ENCODE measurements at regions not wholly inside any gene's neighbourhood (a gene's known extent, or its start where the extent isn't known, plus 50 kb on each side); places are given as distances from the start of the nearest gene placed in this dataset.
A peak's percentile ranks its signal among the peaks of the same experiment; 100 is the strongest.
"Not testable (repeated sequence)": the region's sequence is repeated elsewhere in the genome, so short reads cannot be mapped to it uniquely, and the experiment has no call there.

- not testable (repeated sequence) for H3K4ac ChIP-seq (ENCODE audit: low read depth in 1 of 2, low read length in 2 of 2); H3K4me3 ChIP-seq (ENCODE audit: insufficient read depth in 1 of 2, low read depth in 1 of 2, low read length in 2 of 2); H3K23ac ChIP-seq (ENCODE audit: low read length in 2 of 2); H2AK5ac ChIP-seq (ENCODE audit: low read length, severe bottlenecking); H3K27me3 ChIP-seq (ENCODE audit: control insufficient read depth in 1 of 2, insufficient read depth in 1 of 2, low read length in 2 of 2); DNase-seq; H3K9me3 ChIP-seq (ENCODE audit: control insufficient read depth, low read length); H2BK12ac ChIP-seq (ENCODE audit: low read length in 2 of 2); H3K9ac ChIP-seq (ENCODE audit: low read length); H3K18ac ChIP-seq (ENCODE audit: low read depth in 1 of 2, low read length in 2 of 2); H2BK5ac ChIP-seq (ENCODE audit: low read depth, low read length, poor library complexity, severe bottlenecking); H2BK15ac ChIP-seq (ENCODE audit: low read depth, poor library complexity, severe bottlenecking); H3K27ac ChIP-seq (ENCODE audit: low read length, poor library complexity, severe bottlenecking); H3K4me2 ChIP-seq (ENCODE audit: low read length, poor library complexity, severe bottlenecking); H2BK120ac ChIP-seq (ENCODE audit: low read depth, low read length); H2AFZ ChIP-seq (ENCODE audit: low read depth, low read length)
- Histone ChIP-seq H4K91ac (ENCODE audit: low read length) (peak overlapping the region; percentile 27), H3K14ac (ENCODE audit: low read length in 2 of 2) (peak overlapping the region in 1 of 2 experiments; percentile 18), H4K8ac (ENCODE audit: low read length) (peak overlapping the region; percentile 41), H3K79me1 (replicated peaks; ENCODE audit: low read length, poor library complexity, severe bottlenecking) (peaks cover 11% of the 10 kb centered on the region), H3K36me3 (ENCODE audit: control insufficient read depth in 1 of 2, insufficient read depth in 2 of 2, low read depth in 1 of 2, low read length in 2 of 2) (peaks cover 45 to 64% of the 10 kb centered on the region in 2 experiments), H3K4me1 (ENCODE audit: control insufficient read depth, insufficient read depth, low read depth, low read length) (peaks cover 15% of the 10 kb centered on the region)
- 97% methylated on average over 9 of the region's 9 CpGs for WGBS
These were observed 236.6 kb upstream of the FRG2C start for GRCh38 chr3:75427486-75427885.

- not testable (repeated sequence) for H3K4ac ChIP-seq (ENCODE audit: low read depth in 1 of 2, low read length in 2 of 2); H3K4me2 ChIP-seq (ENCODE audit: low read length, poor library complexity, severe bottlenecking); H3K4me3 ChIP-seq (ENCODE audit: insufficient read depth in 1 of 2, low read depth in 1 of 2, low read length in 2 of 2); H2BK12ac ChIP-seq (ENCODE audit: low read length in 2 of 2); H2AK5ac ChIP-seq (ENCODE audit: low read length, severe bottlenecking); H3K9ac ChIP-seq (ENCODE audit: low read length); H3K27me3 ChIP-seq (ENCODE audit: control insufficient read depth in 1 of 2, insufficient read depth in 1 of 2, low read length in 2 of 2); H3K27ac ChIP-seq (ENCODE audit: low read length, poor library complexity, severe bottlenecking); H2BK120ac ChIP-seq (ENCODE audit: low read depth, low read length); H3K9me3 ChIP-seq (ENCODE audit: control insufficient read depth, low read length); H4K8ac ChIP-seq (ENCODE audit: low read length); H2BK15ac ChIP-seq (ENCODE audit: low read depth, poor library complexity, severe bottlenecking); H3K23ac ChIP-seq (ENCODE audit: low read length in 2 of 2); H2BK5ac ChIP-seq (ENCODE audit: low read depth, low read length, poor library complexity, severe bottlenecking); H3K18ac ChIP-seq (ENCODE audit: low read depth in 1 of 2, low read length in 2 of 2); H2AFZ ChIP-seq (ENCODE audit: low read depth, low read length)
- Histone ChIP-seq H3K36me3 (ENCODE audit: control insufficient read depth in 1 of 2, insufficient read depth in 2 of 2, low read depth in 1 of 2, low read length in 2 of 2) (peaks cover 43 to 61% of the 10 kb centered on the region in 2 experiments), H3K79me1 (replicated peaks; ENCODE audit: low read length, poor library complexity, severe bottlenecking) (peaks cover 11% of the 10 kb centered on the region), H4K91ac (ENCODE audit: low read length) (peak overlapping the region; percentile 27), H3K14ac (ENCODE audit: low read length in 2 of 2) (peak overlapping the region in 1 of 2 experiments; percentile 18), H3K4me1 (ENCODE audit: control insufficient read depth, insufficient read depth, low read depth, low read length) (peaks cover 17% of the 10 kb centered on the region)
- whole genome bisulfite sequencing, result 88% methylated on average over 5 of the region's 5 CpGs
- DNase-seq, result peak; percentile 32
These were observed 236.2 kb upstream of the FRG2C start for GRCh38 chr3:75427906-75428305.

GRCh38 chr3:75429561-75430220 is 234.4 kb upstream of the FRG2C start:
- not testable (repeated sequence) for H3K9me3 ChIP-seq (ENCODE audit: control insufficient read depth, low read length); H4K8ac ChIP-seq (ENCODE audit: low read length); H3K14ac ChIP-seq (ENCODE audit: low read length in 2 of 2); H2AK5ac ChIP-seq (ENCODE audit: low read length, severe bottlenecking); H3K23ac ChIP-seq (ENCODE audit: low read length in 2 of 2); H3K4me3 ChIP-seq (ENCODE audit: insufficient read depth in 1 of 2, low read depth in 1 of 2, low read length in 2 of 2); H3K4ac ChIP-seq (ENCODE audit: low read depth in 1 of 2, low read length in 2 of 2); H3K9ac ChIP-seq (ENCODE audit: low read length); H2AFZ ChIP-seq (ENCODE audit: low read depth, low read length); H3K4me2 ChIP-seq (ENCODE audit: low read length, poor library complexity, severe bottlenecking); H2BK15ac ChIP-seq (ENCODE audit: low read depth, poor library complexity, severe bottlenecking); H2BK5ac ChIP-seq (ENCODE audit: low read depth, low read length, poor library complexity, severe bottlenecking); H2BK120ac ChIP-seq (ENCODE audit: low read depth, low read length); H4K91ac ChIP-seq (ENCODE audit: low read length); H3K27me3 ChIP-seq (ENCODE audit: control insufficient read depth in 1 of 2, insufficient read depth in 1 of 2, low read length in 2 of 2)
- H2BK12ac ChIP-seq (ENCODE audit: low read length in 2 of 2), result peak overlapping the region in 1 of 2 experiments; percentile 63
- peaks cover 22% of the 10 kb centered on the region for H3K4me1 ChIP-seq (ENCODE audit: control insufficient read depth, insufficient read depth, low read depth, low read length)
- WGBS, result 53% methylated on average over 9 of the region's 9 CpGs
- H3K27ac ChIP-seq (ENCODE audit: low read length, poor library complexity, severe bottlenecking), result peak overlapping the region; percentile 39
- peaks cover 11% of the 10 kb centered on the region for H3K79me1 ChIP-seq (replicated peaks; ENCODE audit: low read length, poor library complexity, severe bottlenecking)
- DNase-seq, result peak; percentile 82
- H3K36me3 ChIP-seq (ENCODE audit: control insufficient read depth in 1 of 2, insufficient read depth in 2 of 2, low read depth in 1 of 2, low read length in 2 of 2), result peaks cover 40 to 53% of the 10 kb centered on the region in 2 experiments
- H3K18ac ChIP-seq (ENCODE audit: low read depth in 1 of 2, low read length in 2 of 2), result peak overlapping the region in 1 of 2 experiments; percentile 40

GRCh38 chr3:75430406-75430805 is 233.7 kb upstream of the FRG2C start:
- not testable (repeated sequence) for H3K14ac ChIP-seq (ENCODE audit: low read length in 2 of 2); H3K18ac ChIP-seq (ENCODE audit: low read depth in 1 of 2, low read length in 2 of 2); H3K9me3 ChIP-seq (ENCODE audit: control insufficient read depth, low read length); H3K27ac ChIP-seq (ENCODE audit: low read length, poor library complexity, severe bottlenecking); H2BK5ac ChIP-seq (ENCODE audit: low read depth, low read length, poor library complexity, severe bottlenecking); H2BK120ac ChIP-seq (ENCODE audit: low read depth, low read length); H2BK12ac ChIP-seq (ENCODE audit: low read length in 2 of 2); DNase-seq; H3K4me2 ChIP-seq (ENCODE audit: low read length, poor library complexity, severe bottlenecking); H4K8ac ChIP-seq (ENCODE audit: low read length); H2BK15ac ChIP-seq (ENCODE audit: low read depth, poor library complexity, severe bottlenecking); H3K4ac ChIP-seq (ENCODE audit: low read depth in 1 of 2, low read length in 2 of 2); H3K4me3 ChIP-seq (ENCODE audit: insufficient read depth in 1 of 2, low read depth in 1 of 2, low read length in 2 of 2); H3K23ac ChIP-seq (ENCODE audit: low read length in 2 of 2); H2AFZ ChIP-seq (ENCODE audit: low read depth, low read length); H2AK5ac ChIP-seq (ENCODE audit: low read length, severe bottlenecking); H3K9ac ChIP-seq (ENCODE audit: low read length); H3K27me3 ChIP-seq (ENCODE audit: control insufficient read depth in 1 of 2, insufficient read depth in 1 of 2, low read length in 2 of 2)
- H3K79me1 ChIP-seq (replicated peaks; ENCODE audit: low read length, poor library complexity, severe bottlenecking), result peaks cover 11% of the 10 kb centered on the region
- H3K36me3 ChIP-seq (ENCODE audit: control insufficient read depth in 1 of 2, insufficient read depth in 2 of 2, low read depth in 1 of 2, low read length in 2 of 2), result peaks cover 38 to 50% of the 10 kb centered on the region in 2 experiments
- 95% methylated on average over 7 of the region's 7 CpGs for WGBS
- peaks cover 22% of the 10 kb centered on the region for H3K4me1 ChIP-seq (ENCODE audit: control insufficient read depth, insufficient read depth, low read depth, low read length)
- H4K91ac ChIP-seq (ENCODE audit: low read length), result peak overlapping the region; percentile 18

Measured in mesenchymal stem cell (in vitro differentiated cells and primary cell).